ENCODE measurements at regions not wholly inside any gene's neighbourhood (a gene's known extent, or its start where the extent isn't known, plus 50 kb on each side); places are given as distances from the start of the nearest gene placed in this dataset.

DNA sequence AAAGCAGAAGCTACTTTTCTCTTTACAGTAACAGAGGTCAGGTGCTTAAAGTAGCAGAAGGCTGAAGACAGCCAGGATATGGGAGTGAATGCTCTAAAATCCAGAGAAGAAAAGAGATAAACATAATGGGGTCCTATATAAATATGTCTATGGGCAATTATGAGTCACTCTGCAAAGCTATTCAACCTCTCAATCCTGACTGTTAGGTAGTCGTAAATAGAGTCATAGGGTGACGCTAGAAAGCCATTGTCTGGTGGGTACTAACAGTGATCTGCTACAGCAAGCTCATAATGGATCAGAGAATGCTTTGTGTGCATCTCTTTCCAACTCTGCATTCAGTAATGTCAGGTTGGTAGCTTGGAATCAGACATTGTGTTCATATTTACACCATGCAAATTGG lies 53.5 kb upstream of the PDE5A start:
- no peaks in the 10 kb centered on the region for H3K36me3 Mint-ChIP-seq
- H3K27ac Mint-ChIP-seq, result no peak overlapping the region
- no peak overlapping the region for H3K4me3 ChIP-seq (ENCODE audit: low read depth, low read length)
- no peak overlapping the region for H3K27ac ChIP-seq (ENCODE audit: insufficient read depth, low read length, poor library complexity, severe bottlenecking)
- H3K4me3 Mint-ChIP-seq, result no peak overlapping the region
- no peaks in the 10 kb centered on the region for H3K27me3 Mint-ChIP-seq
- no peaks in the 10 kb centered on the region for H3K4me1 ChIP-seq (ENCODE audit: control insufficient read depth, insufficient read depth, low read length, poor library complexity, severe bottlenecking)
- H3K27me3 ChIP-seq (ENCODE audit: control insufficient read depth, insufficient read depth, low read length), result no peaks in the 10 kb centered on the region
- H3K9me3 Mint-ChIP-seq, result peaks cover 0 to 3% (median 0%) of the 10 kb centered on the region in 7 donors
- no peaks in the 10 kb centered on the region for H3K36me3 ChIP-seq (ENCODE audit: control insufficient read depth, insufficient read depth, low read length)
- no peaks in the 10 kb centered on the region for H3K9me3 ChIP-seq (ENCODE audit: control insufficient read depth in 2 of 2, low read length in 2 of 2)
- no peaks in the 10 kb centered on the region for H3K4me1 Mint-ChIP-seq
- ATAC-seq (ENCODE audit: low read depth in 2 of 2), result no peak
- no peak for DNase-seq

- Mint-ChIP-seq H3K9me3 (peaks cover 0 to 3% (median 0%) of the 10 kb centered on the region in 7 donors), H3K4me3 (no peak overlapping the region), H3K27me3 (no peaks in the 10 kb centered on the region), H3K36me3 (no peaks in the 10 kb centered on the region), H3K27ac (no peak overlapping the region), H3K4me1 (no peaks in the 10 kb centered on the region)
- H3K9me3 ChIP-seq (ENCODE audit: control insufficient read depth in 2 of 2, low read length in 2 of 2), result no peaks in the 10 kb centered on the region
- no peak overlapping the region for H3K27ac ChIP-seq (ENCODE audit: insufficient read depth, low read length, poor library complexity, severe bottlenecking)
- H3K27me3 ChIP-seq (ENCODE audit: control insufficient read depth, insufficient read depth, low read length), result no peaks in the 10 kb centered on the region
- no peaks in the 10 kb centered on the region for H3K4me1 ChIP-seq (ENCODE audit: control insufficient read depth, insufficient read depth, low read length, poor library complexity, severe bottlenecking)
- no peak for DNase-seq
- H3K4me3 ChIP-seq (ENCODE audit: low read depth, low read length), result no peak overlapping the region
- H3K36me3 ChIP-seq (ENCODE audit: control insufficient read depth, insufficient read depth, low read length), result no peaks in the 10 kb centered on the region
- ATAC-seq (ENCODE audit: low read depth in 2 of 2), result no peak
These were observed 50.6 kb upstream of the PDE5A start for GRCh38 chr4:119679251-119679650.

DNA sequence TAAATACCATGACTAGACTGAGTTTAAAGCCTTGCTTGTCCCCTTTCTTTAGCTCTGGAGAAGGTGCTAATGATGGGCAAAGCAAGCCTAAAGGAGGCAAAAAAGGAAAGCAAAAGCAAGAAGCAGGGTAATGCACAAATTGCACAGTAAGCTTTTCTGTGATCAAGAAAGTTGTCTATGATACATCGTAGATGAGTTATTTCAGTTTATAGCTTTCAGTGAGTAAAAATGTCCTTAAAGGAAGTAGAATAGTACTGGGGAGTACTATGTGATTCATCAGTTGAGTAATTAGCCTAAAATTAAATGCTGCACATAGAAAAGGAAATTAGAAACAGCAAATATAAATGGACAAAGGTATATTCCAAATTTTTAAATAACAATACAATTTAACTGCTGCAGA lies 50.2 kb upstream of the PDE5A start:
- Mint-ChIP-seq H3K4me1 (no peaks in the 10 kb centered on the region), H3K36me3 (no peaks in the 10 kb centered on the region), H3K27ac (no peak overlapping the region), H3K27me3 (no peaks in the 10 kb centered on the region), H3K9me3 (peaks cover 0 to 3% (median 0%) of the 10 kb centered on the region in 7 donors), H3K4me3 (no peak overlapping the region)
- Histone ChIP-seq H3K4me3 (ENCODE audit: low read depth, low read length) (no peak overlapping the region), H3K27me3 (ENCODE audit: control insufficient read depth, insufficient read depth, low read length) (no peaks in the 10 kb centered on the region), H3K4me1 (ENCODE audit: control insufficient read depth, insufficient read depth, low read length, poor library complexity, severe bottlenecking) (no peaks in the 10 kb centered on the region), H3K36me3 (ENCODE audit: control insufficient read depth, insufficient read depth, low read length) (no peaks in the 10 kb centered on the region), H3K27ac (ENCODE audit: insufficient read depth, low read length, poor library complexity, severe bottlenecking) (no peak overlapping the region), H3K9me3 (ENCODE audit: control insufficient read depth in 2 of 2, low read length in 2 of 2) (no peaks in the 10 kb centered on the region)
- no peak for ATAC-seq (ENCODE audit: low read depth in 2 of 2)
- DNase-seq, result no peak
